GM23338 (cell line): ENCODE measurements at regions not wholly inside any gene's neighbourhood (a gene's known extent, or its start where the extent isn't known, plus 50 kb on each side); places are given as distances from the start of the nearest gene placed in this dataset.

Experiments
- ATAC-seq: fragments of 200-7000 bp; cut with Tn5 transposase; 3 replicates; pipeline ENCODE4 v1.9.1; 2020
- DNase-seq: peaks from one replicate; pipeline ENCODE4 v3.0.0-alpha.2; 2015; ENCODE audit warnings: low spot score
- H2AFZ ChIP-seq: fragments of 200-600 bp; sonication (generic); 2 replicates; pipeline ENCODE4 v1.8.0; 2016; ENCODE audit warnings: antibody characterized with exemption, mild to moderate bottlenecking, moderate library complexity
- H3F3A ChIP-seq: fragments of 200-600 bp; sonication (generic); replicated peaks from 2 replicates; pipeline ENCODE4 v1.8.0; 2017; ENCODE audit warnings: antibody characterized with exemption, mixed run types, low read depth
- H3K27ac ChIP-seq: fragments of 200-600 bp; sonication (generic); 2 replicates; pipeline ENCODE4 v1.6.1; 2016; ENCODE audit warnings: low read depth
- H3K27me3 ChIP-seq: fragments of 200-600 bp; sonication (generic); 2 replicates; pipeline ENCODE4 v1.8.0; 2016; ENCODE audit warnings: mild to moderate bottlenecking, mixed run types, moderate library complexity; ENCODE audit not compliant: insufficient read depth
- H3K36me3 ChIP-seq: fragments of 200-600 bp; sonication (generic); 2 replicates; pipeline ENCODE4 v1.8.0; 2016; ENCODE audit warnings: mild to moderate bottlenecking; ENCODE audit not compliant: insufficient read depth
- H3K4me1 ChIP-seq: fragments of 200-600 bp; sonication (generic); 2 replicates; pipeline ENCODE4 v1.8.0; 2016; ENCODE audit warnings: mild to moderate bottlenecking, moderate library complexity; ENCODE audit not compliant: insufficient read depth
- H3K4me2 ChIP-seq: fragments of 200-600 bp; sonication (generic); 2 replicates; pipeline ENCODE4 v1.7.1; 2017; ENCODE audit warnings: mixed run types
- H3K4me3 ChIP-seq: fragments of 200-600 bp; sonication (generic); 2 replicates; pipeline ENCODE4 v1.6.1; 2016; ENCODE audit warnings: mixed run types
- H3K79me2 ChIP-seq: fragments of 200-600 bp; sonication (generic); replicated peaks from 2 replicates; pipeline ENCODE4 v1.8.0; 2017; ENCODE audit warnings: mild to moderate bottlenecking; ENCODE audit not compliant: insufficient read depth
- H3K9me2 ChIP-seq: fragments of 200-600 bp; sonication (generic); 2 replicates; pipeline ENCODE4 v1.8.0; 2017; ENCODE audit not compliant: insufficient read depth
- H4K20me1 ChIP-seq: fragments of 200-600 bp; sonication (generic); replicated peaks from 2 replicates; pipeline ENCODE4 v1.8.0; 2017; ENCODE audit warnings: mild to moderate bottlenecking; ENCODE audit not compliant: insufficient read depth
- H3K27ac Mint-ChIP-seq: 2 replicates; pipeline ENCODE4 v1.8.0; 2020; ENCODE audit warnings: inconsistent platforms, mild to moderate bottlenecking, moderate library complexity, mixed read lengths
- H3K27me3 Mint-ChIP-seq: 3 replicates; pipeline ENCODE4 v1.8.0; 2022; ENCODE audit warnings: low read depth, mild to moderate bottlenecking, moderate library complexity, mixed read lengths, inconsistent platforms; ENCODE audit not compliant: insufficient read depth, poor library complexity
- H3K36me3 Mint-ChIP-seq: 3 replicates; pipeline ENCODE4 v1.8.0; 2021; ENCODE audit warnings: low read depth, mild to moderate bottlenecking, inconsistent platforms, moderate library complexity, mixed read lengths
- H3K4me1 Mint-ChIP-seq: 3 replicates; pipeline ENCODE4 v1.8.0; 2020; ENCODE audit warnings: mild to moderate bottlenecking, inconsistent platforms, mixed read lengths
- H3K4me3 Mint-ChIP-seq: 3 replicates; pipeline ENCODE4 v1.8.0; 2021; ENCODE audit warnings: moderate library complexity, mild to moderate bottlenecking, inconsistent platforms, mixed read lengths
- H3K9me3 Mint-ChIP-seq: 3 replicates; pipeline ENCODE4 v1.8.0; 2020; ENCODE audit warnings: moderate library complexity, mild to moderate bottlenecking, inconsistent platforms, mixed read lengths
- CREB1 ChIP-seq: fragments of 250-450 bp; sonication (Bioruptor Pico); IDR thresholded peaks from 2 replicates; pipeline ENCODE4 v1.5.0; 2020; ENCODE audit warnings: low read depth, mild to moderate bottlenecking, moderate library complexity
- JUNB ChIP-seq: IDR thresholded peaks from one replicate; pipeline ENCODE4 v1.6.1; 2016; ENCODE audit warnings: antibody characterized with exemption; ENCODE audit not compliant: unreplicated experiment
- NANOG ChIP-seq: IDR thresholded peaks from 2 replicates; pipeline ENCODE4 v1.6.1; 2016; ENCODE audit warnings: antibody characterized with exemption, borderline replicate concordance
- POLR2AphosphoS5 ChIP-seq: IDR thresholded peaks from 2 replicates; pipeline ENCODE4 v1.6.1; 2016; ENCODE audit warnings: antibody characterized with exemption, low read depth
- STAT1 ChIP-seq: IDR thresholded peaks from one replicate; pipeline ENCODE4 v1.6.1; 2016; ENCODE audit warnings: antibody characterized with exemption; ENCODE audit not compliant: unreplicated experiment
- ZNF331 ChIP-seq: fragments of 250-450 bp; sonication (Bioruptor Pico); IDR thresholded peaks from 2 replicates; pipeline ENCODE4 v1.5.0; 2020; ENCODE audit warnings: low read depth, mild to moderate bottlenecking, moderate library complexity
- TF ChIP-seq, protein P1 (sequence below): fragments of 250-450 bp; sonication (Bioruptor Pico); IDR thresholded peaks from 2 replicates; pipeline ENCODE4 v1.5.0; 2020; ENCODE audit warnings: mild to moderate bottlenecking, moderate library complexity
- TF ChIP-seq, protein P2 (sequence below): IDR thresholded peaks from 2 replicates; pipeline ENCODE4 v1.6.1; 2016; ENCODE audit warnings: antibody characterized with exemption
- TF ChIP-seq, protein P3 (sequence below): IDR thresholded peaks from one replicate; pipeline ENCODE4 v1.6.1; 2018; ENCODE audit warnings: antibody characterized with exemption; ENCODE audit not compliant: unreplicated experiment

DNA sequence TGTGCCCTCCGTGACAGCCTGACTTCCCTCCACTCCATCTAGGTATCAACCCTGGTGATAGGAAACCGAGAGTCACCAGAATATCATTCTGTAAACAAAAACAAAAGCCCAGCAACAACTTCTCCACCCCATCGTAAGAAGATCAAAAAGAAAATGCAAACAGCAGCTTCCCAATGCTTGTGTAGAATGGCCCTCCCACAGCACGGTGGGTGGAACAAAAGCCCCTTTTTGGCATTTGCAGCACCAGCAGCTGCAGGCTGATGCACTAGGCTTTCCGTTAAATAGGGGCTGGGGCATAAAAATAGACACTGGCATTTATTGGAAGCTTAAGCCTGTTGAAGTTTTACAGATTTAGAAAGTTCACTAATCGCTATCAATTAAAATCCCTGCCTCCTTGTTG lies 513.0 kb downstream of the GALR1 start (continued):
- TF ChIP-seq, protein P1, sequence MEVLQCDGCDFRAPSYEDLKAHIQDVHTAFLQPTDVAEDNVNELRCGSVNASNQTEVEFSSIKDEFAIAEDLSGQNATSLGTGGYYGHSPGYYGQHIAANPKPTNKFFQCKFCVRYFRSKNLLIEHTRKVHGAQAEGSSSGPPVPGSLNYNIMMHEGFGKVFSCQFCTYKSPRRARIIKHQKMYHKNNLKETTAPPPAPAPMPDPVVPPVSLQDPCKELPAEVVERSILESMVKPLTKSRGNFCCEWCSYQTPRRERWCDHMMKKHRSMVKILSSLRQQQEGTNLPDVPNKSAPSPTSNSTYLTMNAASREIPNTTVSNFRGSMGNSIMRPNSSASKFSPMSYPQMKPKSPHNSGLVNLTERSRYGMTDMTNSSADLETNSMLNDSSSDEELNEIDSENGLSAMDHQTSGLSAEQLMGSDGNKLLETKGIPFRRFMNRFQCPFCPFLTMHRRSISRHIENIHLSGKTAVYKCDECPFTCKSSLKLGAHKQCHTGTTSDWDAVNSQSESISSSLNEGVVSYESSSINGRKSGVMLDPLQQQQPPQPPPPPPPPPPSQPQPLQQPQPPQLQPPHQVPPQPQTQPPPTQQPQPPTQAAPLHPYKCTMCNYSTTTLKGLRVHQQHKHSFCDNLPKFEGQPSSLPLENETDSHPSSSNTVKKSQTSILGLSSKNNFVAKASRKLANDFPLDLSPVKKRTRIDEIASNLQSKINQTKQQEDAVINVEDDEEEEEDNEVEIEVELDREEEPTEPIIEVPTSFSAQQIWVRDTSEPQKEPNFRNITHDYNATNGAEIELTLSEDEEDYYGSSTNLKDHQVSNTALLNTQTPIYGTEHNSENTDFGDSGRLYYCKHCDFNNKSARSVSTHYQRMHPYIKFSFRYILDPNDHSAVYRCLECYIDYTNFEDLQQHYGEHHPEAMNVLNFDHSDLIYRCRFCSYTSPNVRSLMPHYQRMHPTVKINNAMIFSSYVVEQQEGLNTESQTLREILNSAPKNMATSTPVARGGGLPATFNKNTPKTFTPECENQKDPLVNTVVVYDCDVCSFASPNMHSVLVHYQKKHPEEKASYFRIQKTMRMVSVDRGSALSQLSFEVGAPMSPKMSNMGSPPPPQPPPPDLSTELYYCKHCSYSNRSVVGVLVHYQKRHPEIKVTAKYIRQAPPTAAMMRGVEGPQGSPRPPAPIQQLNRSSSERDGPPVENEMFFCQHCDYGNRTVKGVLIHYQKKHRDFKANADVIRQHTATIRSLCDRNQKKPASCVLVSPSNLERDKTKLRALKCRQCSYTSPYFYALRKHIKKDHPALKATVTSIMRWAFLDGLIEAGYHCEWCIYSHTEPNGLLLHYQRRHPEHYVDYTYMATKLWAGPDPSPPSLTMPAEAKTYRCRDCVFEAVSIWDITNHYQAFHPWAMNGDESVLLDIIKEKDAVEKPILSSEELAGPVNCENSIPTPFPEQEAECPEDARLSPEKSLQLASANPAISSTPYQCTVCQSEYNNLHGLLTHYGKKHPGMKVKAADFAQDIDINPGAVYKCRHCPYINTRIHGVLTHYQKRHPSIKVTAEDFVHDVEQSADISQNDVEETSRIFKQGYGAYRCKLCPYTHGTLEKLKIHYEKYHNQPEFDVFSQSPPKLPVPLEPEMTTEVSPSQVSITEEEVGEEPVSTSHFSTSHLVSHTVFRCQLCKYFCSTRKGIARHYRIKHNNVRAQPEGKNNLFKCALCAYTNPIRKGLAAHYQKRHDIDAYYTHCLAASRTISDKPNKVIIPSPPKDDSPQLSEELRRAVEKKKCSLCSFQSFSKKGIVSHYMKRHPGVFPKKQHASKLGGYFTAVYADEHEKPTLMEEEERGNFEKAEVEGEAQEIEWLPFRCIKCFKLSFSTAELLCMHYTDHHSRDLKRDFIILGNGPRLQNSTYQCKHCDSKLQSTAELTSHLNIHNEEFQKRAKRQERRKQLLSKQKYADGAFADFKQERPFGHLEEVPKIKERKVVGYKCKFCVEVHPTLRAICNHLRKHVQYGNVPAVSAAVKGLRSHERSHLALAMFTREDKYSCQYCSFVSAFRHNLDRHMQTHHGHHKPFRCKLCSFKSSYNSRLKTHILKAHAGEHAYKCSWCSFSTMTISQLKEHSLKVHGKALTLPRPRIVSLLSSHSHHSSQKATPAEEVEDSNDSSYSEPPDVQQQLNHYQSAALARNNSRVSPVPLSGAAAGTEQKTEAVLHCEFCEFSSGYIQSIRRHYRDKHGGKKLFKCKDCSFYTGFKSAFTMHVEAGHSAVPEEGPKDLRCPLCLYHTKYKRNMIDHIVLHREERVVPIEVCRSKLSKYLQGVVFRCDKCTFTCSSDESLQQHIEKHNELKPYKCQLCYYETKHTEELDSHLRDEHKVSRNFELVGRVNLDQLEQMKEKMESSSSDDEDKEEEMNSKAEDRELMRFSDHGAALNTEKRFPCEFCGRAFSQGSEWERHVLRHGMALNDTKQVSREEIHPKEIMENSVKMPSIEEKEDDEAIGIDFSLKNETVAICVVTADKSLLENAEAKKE = no peak

- peaks cover 55% of the 10 kb centered on the region for H3K9me3 Mint-ChIP-seq
- no peak overlapping the region for H3K4me2 ChIP-seq
- H2AFZ ChIP-seq = no peak overlapping the region
- H3K27me3 Mint-ChIP-seq = peaks cover 5% of the 10 kb centered on the region
- DNase-seq = no peak
- peaks cover 24% of the 10 kb centered on the region for H3K4me1 Mint-ChIP-seq
- H3K27ac Mint-ChIP-seq = no peak overlapping the region
- H3F3A ChIP-seq = 0 out of 2 replicates have a peak, but pooled peaks cover 6% of the 10 kb centered on the region
- ATAC-seq = peak; percentile 73
- H3K27me3 ChIP-seq = no peaks in the 10 kb centered on the region
- H3K9me2 ChIP-seq = no peaks in the 10 kb centered on the region
- no peaks in the 10 kb centered on the region for H4K20me1 ChIP-seq
- H3K79me2 ChIP-seq = no peaks in the 10 kb centered on the region
- no peak overlapping the region for H3K27ac ChIP-seq
- no peaks in the 10 kb centered on the region for H3K36me3 ChIP-seq
- H3K4me3 Mint-ChIP-seq = no peak overlapping the region
- no peak for TF ChIP-seq POLR2AphosphoS5
- no peak for TF ChIP-seq ZNF331 (CRISPR knock-in tag)
- TF ChIP-seq, protein P2, sequence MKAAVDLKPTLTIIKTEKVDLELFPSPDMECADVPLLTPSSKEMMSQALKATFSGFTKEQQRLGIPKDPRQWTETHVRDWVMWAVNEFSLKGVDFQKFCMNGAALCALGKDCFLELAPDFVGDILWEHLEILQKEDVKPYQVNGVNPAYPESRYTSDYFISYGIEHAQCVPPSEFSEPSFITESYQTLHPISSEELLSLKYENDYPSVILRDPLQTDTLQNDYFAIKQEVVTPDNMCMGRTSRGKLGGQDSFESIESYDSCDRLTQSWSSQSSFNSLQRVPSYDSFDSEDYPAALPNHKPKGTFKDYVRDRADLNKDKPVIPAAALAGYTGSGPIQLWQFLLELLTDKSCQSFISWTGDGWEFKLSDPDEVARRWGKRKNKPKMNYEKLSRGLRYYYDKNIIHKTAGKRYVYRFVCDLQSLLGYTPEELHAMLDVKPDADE = no peak
- no peak for TF ChIP-seq STAT1
- TF ChIP-seq JUNB = no peak
- no peak for TF ChIP-seq NANOG
- TF ChIP-seq CREB1 (CRISPR knock-in tag) = no peak
- TF ChIP-seq, protein P3, sequence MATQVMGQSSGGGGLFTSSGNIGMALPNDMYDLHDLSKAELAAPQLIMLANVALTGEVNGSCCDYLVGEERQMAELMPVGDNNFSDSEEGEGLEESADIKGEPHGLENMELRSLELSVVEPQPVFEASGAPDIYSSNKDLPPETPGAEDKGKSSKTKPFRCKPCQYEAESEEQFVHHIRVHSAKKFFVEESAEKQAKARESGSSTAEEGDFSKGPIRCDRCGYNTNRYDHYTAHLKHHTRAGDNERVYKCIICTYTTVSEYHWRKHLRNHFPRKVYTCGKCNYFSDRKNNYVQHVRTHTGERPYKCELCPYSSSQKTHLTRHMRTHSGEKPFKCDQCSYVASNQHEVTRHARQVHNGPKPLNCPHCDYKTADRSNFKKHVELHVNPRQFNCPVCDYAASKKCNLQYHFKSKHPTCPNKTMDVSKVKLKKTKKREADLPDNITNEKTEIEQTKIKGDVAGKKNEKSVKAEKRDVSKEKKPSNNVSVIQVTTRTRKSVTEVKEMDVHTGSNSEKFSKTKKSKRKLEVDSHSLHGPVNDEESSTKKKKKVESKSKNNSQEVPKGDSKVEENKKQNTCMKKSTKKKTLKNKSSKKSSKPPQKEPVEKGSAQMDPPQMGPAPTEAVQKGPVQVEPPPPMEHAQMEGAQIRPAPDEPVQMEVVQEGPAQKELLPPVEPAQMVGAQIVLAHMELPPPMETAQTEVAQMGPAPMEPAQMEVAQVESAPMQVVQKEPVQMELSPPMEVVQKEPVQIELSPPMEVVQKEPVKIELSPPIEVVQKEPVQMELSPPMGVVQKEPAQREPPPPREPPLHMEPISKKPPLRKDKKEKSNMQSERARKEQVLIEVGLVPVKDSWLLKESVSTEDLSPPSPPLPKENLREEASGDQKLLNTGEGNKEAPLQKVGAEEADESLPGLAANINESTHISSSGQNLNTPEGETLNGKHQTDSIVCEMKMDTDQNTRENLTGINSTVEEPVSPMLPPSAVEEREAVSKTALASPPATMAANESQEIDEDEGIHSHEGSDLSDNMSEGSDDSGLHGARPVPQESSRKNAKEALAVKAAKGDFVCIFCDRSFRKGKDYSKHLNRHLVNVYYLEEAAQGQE = no peak
- H3K4me3 ChIP-seq = no peak overlapping the region
- peaks cover 8% of the 10 kb centered on the region; the same call in 1 of the 2 replicates for H3K4me1 ChIP-seq
- peaks cover 26% of the 10 kb centered on the region for H3K36me3 Mint-ChIP-seq
Observed at GRCh38 chr18:77763530-77764145, 514.0 kb downstream of the GALR1 start.
